NCI-H1048 (cell line): ENCODE measurements at regions not wholly inside any gene's neighbourhood (a gene's known extent, or its start where the extent isn't known, plus 50 kb on each side); places are given as distances from the start of the nearest gene placed in this dataset.
"Not testable (repeated sequence)": the region's sequence is repeated elsewhere in the genome, so short reads cannot be mapped to it uniquely, and the experiment has no call there.

ENCODE experiments used
- DNase-seq: peaks from one replicate; lab custom pipeline; 2025; lab: John Stamatoyannopoulos, UW

GRCh38 chr6:164072240-164072666 is 657.7 kb downstream of the QKI start:
- DNase-seq = no peak

DNA sequence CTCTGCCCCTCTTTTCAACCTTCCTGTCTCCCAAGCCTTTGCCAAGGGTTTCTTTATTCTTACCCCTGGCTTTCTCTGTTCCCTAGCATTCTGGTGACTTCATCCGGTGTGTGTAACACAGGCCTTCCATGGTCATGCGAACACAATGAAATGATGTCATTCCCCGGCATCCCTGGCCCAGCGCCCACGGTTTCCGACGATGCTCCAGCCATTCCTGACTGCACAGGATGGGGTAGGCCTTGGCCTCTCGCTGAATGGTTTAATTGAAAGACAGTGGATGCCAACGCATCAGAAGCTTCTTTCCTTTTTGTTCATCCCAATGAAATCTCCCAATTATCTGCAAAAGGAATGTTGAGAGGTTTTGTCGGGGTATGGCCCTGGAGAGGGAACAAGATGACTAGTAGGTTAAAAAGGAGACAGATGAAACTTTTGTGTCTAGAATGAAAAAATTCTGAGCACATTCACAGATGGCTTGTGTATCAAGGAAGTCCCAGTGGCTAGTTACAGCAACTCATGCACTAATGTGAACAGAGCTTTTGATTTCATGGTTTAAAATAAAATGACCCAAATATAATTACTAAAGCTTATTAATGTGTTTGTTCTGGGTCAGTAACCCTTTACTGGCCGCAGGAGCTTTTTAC is 655.0 kb downstream of the QKI start:
- DNase-seq = no peak

- DNase-seq = no peak
These were observed 654.0 kb downstream of the QKI start for GRCh38 chr6:164068527-164068926.

GRCh38 chr6:164066766-164067165 is 652.2 kb downstream of the QKI start:
- no peak for DNase-seq

DNA sequence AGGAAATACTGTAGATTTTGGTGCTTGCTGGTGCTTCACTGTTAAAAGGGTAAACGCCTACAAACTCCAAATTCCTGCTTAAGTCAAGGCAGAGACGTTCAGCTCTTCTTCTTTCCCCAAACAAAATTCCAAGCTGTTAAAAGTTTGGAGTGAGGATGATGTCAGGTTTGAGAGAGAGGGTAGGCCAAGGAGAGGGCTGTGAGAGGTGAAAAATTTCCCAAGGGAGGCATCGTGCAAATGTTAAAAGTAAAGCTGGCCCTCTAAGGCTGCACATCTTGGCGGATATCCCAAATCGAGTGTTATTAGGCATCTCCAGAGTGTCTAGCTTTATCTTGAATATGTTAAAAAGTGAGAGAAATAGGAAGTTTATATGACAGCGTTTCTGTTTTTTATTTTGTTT is 651.8 kb downstream of the QKI start:
- no peak for DNase-seq

DNA sequence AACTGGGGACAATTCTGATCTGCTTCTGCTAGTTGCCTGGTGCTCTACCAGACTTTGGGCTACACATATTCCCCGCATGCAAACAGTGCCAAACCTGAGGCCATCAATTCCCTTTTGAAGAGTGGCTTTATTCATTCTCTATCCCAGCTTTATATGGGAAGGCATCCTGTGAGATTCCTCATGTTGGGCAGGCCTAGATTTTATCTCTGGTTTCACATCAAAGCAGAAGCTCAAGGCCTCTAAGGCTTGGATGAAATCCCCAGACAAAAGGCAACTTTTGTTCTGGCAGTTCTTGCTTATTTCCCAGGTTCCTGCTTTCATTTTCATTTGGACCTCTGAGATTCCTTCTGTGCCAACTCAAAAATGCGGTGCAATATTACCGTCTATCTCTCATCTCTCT is 648.8 kb downstream of the QKI start:
- no peak for DNase-seq

DNA sequence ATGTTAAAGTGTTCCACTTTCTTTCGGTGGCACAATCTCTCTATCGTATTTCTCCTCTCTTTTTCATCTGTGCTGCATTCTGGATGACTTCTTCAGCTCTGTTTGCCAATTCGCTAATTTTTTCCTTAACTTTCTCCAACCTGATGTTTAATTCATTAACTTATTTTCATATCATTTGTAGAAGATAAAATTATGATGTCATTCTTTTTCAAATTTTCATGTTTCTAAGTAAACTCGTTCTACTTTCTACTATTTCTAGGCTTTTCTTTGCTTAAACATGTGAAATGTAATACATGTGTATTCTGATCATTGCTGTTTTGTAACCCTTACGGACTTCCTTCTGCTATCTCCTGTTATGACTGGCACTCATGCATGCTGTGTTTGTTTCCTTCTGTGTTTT is 648.4 kb downstream of the QKI start:
- DNase-seq = no peak

DNA sequence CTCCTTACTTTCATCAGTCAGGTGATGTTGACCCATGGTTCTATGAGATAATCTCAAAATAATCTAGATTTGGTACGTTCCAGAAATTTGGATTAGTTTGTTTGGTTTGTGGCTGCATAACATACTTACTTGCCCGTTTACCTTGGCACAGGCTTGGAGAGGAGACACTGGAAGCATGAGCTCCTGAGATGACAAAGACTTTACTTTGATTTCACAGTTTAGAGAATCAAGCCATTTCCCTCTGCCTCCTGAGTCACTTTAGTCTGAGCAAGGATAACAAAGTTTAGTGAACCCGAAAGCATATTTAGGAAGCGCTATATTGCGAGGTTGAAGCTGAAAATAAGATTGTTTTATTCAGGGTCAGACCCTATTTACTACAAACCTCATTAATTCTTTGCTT is 643.4 kb downstream of the QKI start:
- no peak for DNase-seq

DNA sequence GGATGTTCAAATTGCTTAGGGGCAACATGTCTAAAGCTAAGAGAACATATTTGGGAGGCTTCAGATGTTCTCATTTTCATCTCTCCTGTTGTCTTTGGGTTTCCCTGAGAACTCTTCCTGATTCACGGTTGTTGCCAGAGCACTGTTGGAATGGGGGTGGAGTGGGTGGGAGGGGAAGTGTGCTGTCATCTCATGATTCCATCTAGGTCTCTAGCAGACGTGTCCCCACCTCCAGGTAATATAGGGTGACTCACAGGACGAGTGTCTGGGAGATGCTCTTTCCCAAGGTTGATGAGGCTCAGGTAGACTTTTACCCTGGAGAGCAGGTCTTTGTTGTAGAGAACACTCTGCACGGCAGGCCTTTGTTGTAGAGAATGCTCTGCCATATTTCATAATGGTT is 636.9 kb downstream of the QKI start:
- DNase-seq = no peak

GRCh38 chr6:164049517-164049988 is 635.0 kb downstream of the QKI start:
- no peak for DNase-seq

- DNase-seq = no peak
These were observed 634.5 kb downstream of the QKI start for GRCh38 chr6:164048840-164049516.

- DNase-seq = no peak
These were observed 630.6 kb downstream of the QKI start for GRCh38 chr6:164045082-164045481.

GRCh38 chr6:164043656-164044055 is 629.1 kb downstream of the QKI start:
- DNase-seq = not testable (repeated sequence)

DNA sequence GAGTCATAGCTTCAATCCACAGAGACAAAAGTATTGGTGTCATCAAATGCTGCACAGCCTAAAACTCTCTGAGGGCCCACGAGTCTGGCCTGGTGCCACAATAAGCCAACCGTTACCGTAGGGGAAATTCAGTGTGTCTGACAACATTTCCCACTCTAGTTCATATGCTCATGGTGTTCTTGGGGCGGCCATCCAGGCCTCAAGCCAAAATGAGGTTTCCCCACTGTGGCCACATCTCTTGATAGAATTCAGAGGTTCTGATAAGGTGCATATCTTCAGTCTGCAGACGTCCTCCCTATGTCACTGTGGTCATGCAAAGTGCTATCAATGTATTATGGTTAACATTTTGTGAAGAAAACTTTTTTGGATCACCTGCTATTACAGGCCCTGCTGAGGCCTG is 627.7 kb downstream of the QKI start:
- no peak for DNase-seq

DNA sequence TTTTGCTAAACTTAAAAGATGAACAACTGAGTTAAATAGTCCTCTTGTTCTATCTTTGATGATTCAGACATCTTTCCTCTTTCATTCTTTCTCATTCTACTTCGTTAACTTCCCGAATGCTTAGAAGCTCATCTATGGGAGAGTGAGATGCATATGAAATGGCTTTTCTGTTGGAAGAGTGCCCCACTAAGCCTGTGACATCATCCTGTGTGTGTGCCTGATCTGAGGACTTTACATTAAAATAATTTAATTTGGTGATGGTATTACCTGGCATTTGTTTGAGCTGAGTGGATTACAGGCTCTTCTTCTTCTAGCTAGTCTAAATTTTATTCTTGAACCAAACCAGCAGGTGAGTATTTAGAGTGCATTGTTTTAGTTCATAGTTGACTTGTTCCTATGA is 626.5 kb downstream of the QKI start:
- no peak for DNase-seq

GRCh38 chr6:164039954-164040375 is 625.4 kb downstream of the QKI start:
- no peak for DNase-seq

DNA sequence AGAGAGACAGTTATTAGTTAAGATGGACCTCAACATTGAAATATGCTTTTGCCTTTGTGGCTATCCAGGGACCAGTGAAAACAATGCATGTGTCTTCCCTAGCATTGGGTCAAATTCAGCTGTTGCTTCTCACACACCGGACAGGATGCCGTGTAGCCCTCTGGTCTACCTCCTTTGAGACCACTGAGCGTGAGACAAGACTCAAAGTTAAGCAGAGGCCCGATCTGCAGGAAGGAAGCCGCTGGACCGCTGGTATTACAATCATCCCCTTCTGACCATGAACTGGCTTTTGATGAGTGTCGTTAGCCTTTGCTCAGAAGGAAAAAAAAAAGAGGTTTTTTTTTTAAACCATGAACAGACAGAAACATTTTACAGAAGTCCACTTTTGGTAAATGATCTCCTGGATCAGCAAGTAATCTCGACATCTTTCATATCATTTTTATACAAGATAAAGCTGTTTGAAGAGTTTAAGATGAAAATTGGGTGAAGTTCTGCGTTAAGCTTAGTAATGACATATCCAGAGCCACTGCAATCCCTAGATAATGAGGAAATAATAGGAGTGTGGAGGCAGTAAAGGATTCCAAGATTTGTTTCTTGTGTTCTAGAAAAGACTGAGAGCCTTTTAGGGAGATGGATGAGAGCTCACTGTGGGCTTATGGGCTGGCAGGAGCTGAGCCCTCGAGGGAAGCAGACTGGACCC is 622.8 kb downstream of the QKI start:
- no peak for DNase-seq

GRCh38 chr6:164035900-164036485 is 621.5 kb downstream of the QKI start:
- DNase-seq = no peak

GRCh38 chr6:164034602-164035140 is 620.2 kb downstream of the QKI start:
- no peak for DNase-seq

DNA sequence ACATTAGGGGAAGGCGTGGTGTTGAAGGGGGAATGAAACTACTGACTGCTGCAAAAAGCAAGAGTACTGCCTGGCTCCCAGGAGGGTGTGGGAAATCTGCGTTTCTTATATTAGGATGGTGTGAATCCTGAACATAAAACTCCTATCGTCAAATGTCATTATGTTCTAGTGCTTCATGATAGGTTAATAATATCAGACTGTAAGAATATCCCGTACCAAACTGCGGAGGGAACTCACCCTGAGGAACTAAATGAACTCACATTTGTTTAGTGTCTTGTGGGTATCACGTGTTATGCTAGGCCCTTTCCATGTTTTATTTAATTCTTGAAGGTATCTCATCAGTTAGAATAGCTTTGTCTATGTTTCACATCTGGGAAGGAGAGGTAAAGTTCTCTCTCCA is 610.7 kb downstream of the QKI start:
- DNase-seq = no peak

DNA sequence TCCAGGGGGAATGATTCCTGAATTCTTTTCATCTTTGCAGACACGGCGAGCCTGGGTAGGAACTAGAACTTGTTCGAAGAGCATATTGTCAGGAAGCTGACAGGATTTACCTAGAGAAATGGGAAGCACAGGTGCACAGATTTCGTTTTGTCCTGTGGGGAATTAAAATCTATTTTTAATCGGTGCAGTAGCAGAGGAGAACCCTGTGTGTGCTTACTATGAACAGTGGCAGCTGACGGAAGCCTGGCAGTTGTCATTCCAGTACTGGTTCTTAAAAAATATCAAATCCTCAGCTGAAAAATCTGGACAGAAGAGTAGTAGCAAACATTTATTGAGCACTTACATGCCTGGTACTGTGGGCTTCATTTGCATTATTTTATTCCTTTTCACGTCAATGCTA is 609.0 kb downstream of the QKI start:
- no peak for DNase-seq

GRCh38 chr6:164022632-164023031 is 608.1 kb downstream of the QKI start:
- DNase-seq = no peak
